DND-41 (cell line): ENCODE measurements at regions not wholly inside any gene's neighbourhood (a gene's known extent, or its start where the extent isn't known, plus 50 kb on each side); places are given as distances from the start of the nearest gene placed in this dataset.
A peak's percentile ranks its signal among the peaks of the same experiment; 100 is the strongest.

Experiments used
- ATAC-seq: fragments of 200-7000 bp; cut with Tn5 transposase; 3 replicates; pipeline ENCODE4 v1.9.1; 2021; ENCODE audit warnings: low read depth; ENCODE audit not compliant: insufficient read depth
- DNase-seq: peaks from one replicate; pipeline ENCODE4 v3.0.0-alpha.2; 2020
- H2AFZ ChIP-seq: 2 replicates; pipeline ENCODE4 v1.6.0; 2012; ENCODE audit warnings: low read depth, low read length
- H3K27ac ChIP-seq: 2 replicates; pipeline ENCODE4 v1.5.1; 2012; ENCODE audit warnings: low read length, inconsistent platforms
- H3K27me3 ChIP-seq: fragments of 200-600 bp; sonication (generic); 2 replicates; pipeline ENCODE4 v1.6.0; 2012; ENCODE audit warnings: low read length, mild to moderate bottlenecking, inconsistent platforms; ENCODE audit not compliant: insufficient read depth, poor library complexity
- H3K36me3 ChIP-seq: 2 replicates; pipeline ENCODE4 v1.5.1; 2012; ENCODE audit warnings: low read length, inconsistent platforms; ENCODE audit not compliant: insufficient read depth
- H3K4me1 ChIP-seq: 2 replicates; pipeline ENCODE4 v1.5.1; 2012; ENCODE audit warnings: mild to moderate bottlenecking, low read length; ENCODE audit not compliant: insufficient read depth
- H3K4me2 ChIP-seq: 2 replicates; pipeline ENCODE4 v1.6.0; 2012; ENCODE audit warnings: mild to moderate bottlenecking, moderate library complexity, low read length, inconsistent platforms; ENCODE audit not compliant: insufficient read depth
- H3K4me3 ChIP-seq, 2 experiments: fragments of 200-600 bp in 1 of 2; shearing (Covaris generic) in 1 of 2; 2 replicates each; pipeline ENCODE4 v1.5.1; 2012 to 2016; ENCODE audit warnings: inconsistent platforms in 2 of 2, low read length in 2 of 2, mild to moderate bottlenecking in 2 of 2, low read depth in 1 of 2, moderate library complexity in 1 of 2
- H3K79me2 ChIP-seq: 2 replicates; pipeline ENCODE4 v1.6.0; 2012; ENCODE audit warnings: low read length, inconsistent platforms; ENCODE audit not compliant: insufficient read depth
- H3K9ac ChIP-seq: 2 replicates; pipeline ENCODE4 v1.6.0; 2012; ENCODE audit warnings: low read depth, mild to moderate bottlenecking, inconsistent platforms, low read length, moderate library complexity
- H3K9me3 ChIP-seq: 2 replicates; pipeline ENCODE4 v1.5.1; 2012; ENCODE audit warnings: low read length, moderate library complexity, mild to moderate bottlenecking, inconsistent platforms; ENCODE audit not compliant: insufficient read depth, severe bottlenecking
- H4K20me1 ChIP-seq: 2 replicates; pipeline ENCODE4 v1.6.0; 2012; ENCODE audit warnings: low read length; ENCODE audit not compliant: insufficient read depth
- EZH2 ChIP-seq: IDR thresholded peaks from 3 replicates; pipeline ENCODE4 v1.6.1; 2012; ENCODE audit warnings: borderline replicate concordance, low read depth, mild to moderate bottlenecking, moderate library complexity, low read length, inconsistent platforms; ENCODE audit not compliant: severe bottlenecking
- TF ChIP-seq, protein P1 (sequence below): IDR thresholded peaks from 2 replicates; pipeline ENCODE4 v1.5.1; 2012; ENCODE audit warnings: borderline replicate concordance, low read length, moderate library complexity, mild to moderate bottlenecking; ENCODE audit not compliant: poor library complexity, severe bottlenecking; ENCODE audit errors: extremely low read depth

DNA sequence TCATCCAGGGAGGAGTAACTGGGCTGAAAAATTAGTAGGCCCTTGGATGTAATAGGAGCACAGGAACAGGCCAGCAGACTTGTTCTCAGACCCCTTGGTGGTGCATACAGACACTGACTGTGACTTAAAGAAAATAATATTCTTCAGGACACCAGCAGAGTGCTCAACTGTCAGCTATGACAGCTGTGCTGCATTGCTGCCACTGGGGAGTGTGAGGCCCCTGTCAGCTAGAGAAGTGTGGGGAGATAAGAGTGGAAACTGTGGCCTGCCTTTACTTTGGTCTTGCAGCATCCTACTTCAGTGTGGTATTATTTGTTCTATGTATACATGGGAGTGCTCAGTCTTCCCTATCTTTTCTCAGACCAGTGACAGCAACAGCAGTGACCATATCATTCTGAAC, 203.2 kb upstream of the KDM5D start:
- Histone ChIP-seq H3K4me2 (no peak overlapping the region), H3K4me3 (no peak overlapping the region), H3K9ac (no peak overlapping the region), H2AFZ (peak overlapping the region; percentile 12), H3K4me1 (peaks cover 18% of the 10 kb centered on the region), H3K36me3 (no peaks in the 10 kb centered on the region), H4K20me1 (no peaks in the 10 kb centered on the region), H3K27ac (peak overlapping the region; percentile 71), H3K9me3 (no peaks in the 10 kb centered on the region), H3K79me2 (no peaks in the 10 kb centered on the region), H3K27me3 (no peaks in the 10 kb centered on the region)
- TF ChIP-seq, protein P1, sequence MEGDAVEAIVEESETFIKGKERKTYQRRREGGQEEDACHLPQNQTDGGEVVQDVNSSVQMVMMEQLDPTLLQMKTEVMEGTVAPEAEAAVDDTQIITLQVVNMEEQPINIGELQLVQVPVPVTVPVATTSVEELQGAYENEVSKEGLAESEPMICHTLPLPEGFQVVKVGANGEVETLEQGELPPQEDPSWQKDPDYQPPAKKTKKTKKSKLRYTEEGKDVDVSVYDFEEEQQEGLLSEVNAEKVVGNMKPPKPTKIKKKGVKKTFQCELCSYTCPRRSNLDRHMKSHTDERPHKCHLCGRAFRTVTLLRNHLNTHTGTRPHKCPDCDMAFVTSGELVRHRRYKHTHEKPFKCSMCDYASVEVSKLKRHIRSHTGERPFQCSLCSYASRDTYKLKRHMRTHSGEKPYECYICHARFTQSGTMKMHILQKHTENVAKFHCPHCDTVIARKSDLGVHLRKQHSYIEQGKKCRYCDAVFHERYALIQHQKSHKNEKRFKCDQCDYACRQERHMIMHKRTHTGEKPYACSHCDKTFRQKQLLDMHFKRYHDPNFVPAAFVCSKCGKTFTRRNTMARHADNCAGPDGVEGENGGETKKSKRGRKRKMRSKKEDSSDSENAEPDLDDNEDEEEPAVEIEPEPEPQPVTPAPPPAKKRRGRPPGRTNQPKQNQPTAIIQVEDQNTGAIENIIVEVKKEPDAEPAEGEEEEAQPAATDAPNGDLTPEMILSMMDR, result peak; percentile 58
- no peak for TF ChIP-seq EZH2
- DNase-seq (peak; percentile 40), ATAC-seq (peak; percentile 92)

DNA sequence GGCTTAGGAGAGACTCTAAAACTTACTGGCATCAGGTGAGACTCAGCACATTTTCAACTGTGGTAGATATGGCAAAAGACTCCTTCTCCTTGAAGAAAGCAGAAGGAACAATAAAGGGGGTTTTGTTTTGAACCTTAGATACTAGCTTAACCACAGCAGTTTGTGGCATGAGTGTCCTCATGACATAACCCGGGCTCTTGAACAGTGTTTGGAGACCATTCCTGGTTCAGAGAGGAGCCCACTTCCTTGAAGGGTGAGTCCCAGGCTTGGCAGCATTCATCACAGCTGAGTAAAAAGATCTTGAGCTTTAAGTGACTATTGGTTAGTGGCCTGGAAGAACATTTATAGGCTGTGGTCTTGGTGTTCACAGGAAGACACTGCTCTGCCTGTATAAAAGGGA, 154.5 kb upstream of the KDM5D start:
- DNase-seq, result peak; percentile 35
- H3K36me3 ChIP-seq, result no peaks in the 10 kb centered on the region
- no peak overlapping the region for H3K4me2 ChIP-seq
- H3K9me3 ChIP-seq, result no peaks in the 10 kb centered on the region
- H3K27ac ChIP-seq, result peak overlapping the region; percentile 77
- TF ChIP-seq, protein P1, result no peak
- TF ChIP-seq EZH2, result no peak
- H3K79me2 ChIP-seq, result no peaks in the 10 kb centered on the region
- H3K4me1 ChIP-seq, result peaks cover 24% of the 10 kb centered on the region
- no peaks in the 10 kb centered on the region for H4K20me1 ChIP-seq
- H3K4me3 ChIP-seq, result no peak overlapping the region
- no peaks in the 10 kb centered on the region for H3K27me3 ChIP-seq
- ATAC-seq, result peak; percentile 82
- H3K9ac ChIP-seq, result no peak overlapping the region
- H2AFZ ChIP-seq, result peak overlapping the region; percentile 19; the same call in 1 of the 2 replicates

DNA sequence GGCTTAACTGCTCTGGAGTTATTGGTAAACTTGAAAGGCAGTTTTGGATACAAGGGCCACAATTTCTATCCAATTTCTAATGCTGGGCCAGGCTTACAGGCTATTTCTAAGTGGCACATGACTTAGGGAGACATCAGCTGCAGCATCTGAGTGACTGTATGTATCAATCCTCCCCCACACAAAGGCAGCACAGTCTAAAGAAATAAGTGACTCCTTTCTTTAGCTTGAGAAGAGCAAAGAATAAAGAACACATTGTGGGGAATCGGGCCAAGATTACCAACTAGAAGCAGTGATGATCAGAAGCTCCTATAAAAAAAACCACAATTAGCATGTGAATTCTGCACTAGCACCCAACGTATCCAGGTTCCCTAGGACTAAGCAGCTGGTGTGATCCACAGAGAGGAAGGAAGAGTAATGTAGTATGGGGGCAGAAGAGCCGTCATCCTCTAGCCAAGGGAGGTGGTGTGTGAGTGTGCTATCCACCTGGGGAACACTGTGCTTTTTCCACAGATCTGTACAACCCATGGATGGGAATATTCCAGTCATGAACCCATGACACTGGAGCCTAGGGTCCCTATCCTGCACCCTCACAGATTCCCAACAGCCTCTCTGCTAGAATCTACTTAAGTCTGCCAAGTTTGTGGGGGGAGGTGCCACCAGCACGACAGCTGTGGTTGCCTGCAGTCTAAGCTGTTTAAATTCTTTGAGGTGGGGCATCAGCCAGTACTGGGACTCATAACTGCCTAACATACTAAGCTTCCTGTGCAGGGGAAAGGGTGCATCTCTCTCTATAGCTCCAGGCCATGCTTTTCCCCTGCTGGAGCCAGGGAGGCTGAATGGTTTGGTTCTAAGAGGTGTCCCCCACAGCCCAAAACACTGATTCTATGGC, 147.8 kb upstream of the KDM5D start:
- H3K9me3 ChIP-seq, result no peaks in the 10 kb centered on the region
- TF ChIP-seq, protein P1, result no peak
- TF ChIP-seq EZH2, result no peak
- peaks cover 43% of the 10 kb centered on the region for H3K4me1 ChIP-seq
- ATAC-seq (peak; percentile 94), DNase-seq (peak; percentile 80)
- H3K4me2 ChIP-seq, result peak overlapping the region; percentile 66
- peak overlapping the region; percentile 100 for H3K27ac ChIP-seq
- H4K20me1 ChIP-seq, result no peaks in the 10 kb centered on the region
- H3K4me3 ChIP-seq, result peak overlapping the region in 1 of 2 experiments; percentile 40; a peak in 2 of 4 replicates
- H3K36me3 ChIP-seq, result no peaks in the 10 kb centered on the region
- H3K27me3 ChIP-seq, result no peaks in the 10 kb centered on the region
- no peaks in the 10 kb centered on the region for H3K79me2 ChIP-seq
- peak overlapping the region; percentile 59 for H3K9ac ChIP-seq
- H2AFZ ChIP-seq, result peak overlapping the region; percentile 70
